WTC11 (cell line): ENCODE measurements at regions not wholly inside any gene's neighbourhood (a gene's known extent, or its start where the extent isn't known, plus 50 kb on each side); places are given as distances from the start of the nearest gene placed in this dataset.

Experiments
- TEAD4 ChIP-seq: sonication (generic); formaldehyde crosslinking; IDR thresholded peaks from 2 replicates; pipeline ENCODE4 v1.8.0; 2022; ENCODE audit warnings: mild to moderate bottlenecking, missing genetic modification reagents
- ZBTB21 ChIP-seq: sonication (generic); formaldehyde crosslinking; IDR thresholded peaks from 2 replicates; pipeline ENCODE4 v1.8.1; 2023; ENCODE audit warnings: mild to moderate bottlenecking, missing genetic modification reagents, borderline replicate concordance
- TF ChIP-seq, protein P1 (sequence below): fragments of 200-600 bp; IDR thresholded peaks from 2 replicates; pipeline ENCODE4 v1.8.0; 2022; ENCODE audit warnings: antibody characterized with exemption

DNA sequence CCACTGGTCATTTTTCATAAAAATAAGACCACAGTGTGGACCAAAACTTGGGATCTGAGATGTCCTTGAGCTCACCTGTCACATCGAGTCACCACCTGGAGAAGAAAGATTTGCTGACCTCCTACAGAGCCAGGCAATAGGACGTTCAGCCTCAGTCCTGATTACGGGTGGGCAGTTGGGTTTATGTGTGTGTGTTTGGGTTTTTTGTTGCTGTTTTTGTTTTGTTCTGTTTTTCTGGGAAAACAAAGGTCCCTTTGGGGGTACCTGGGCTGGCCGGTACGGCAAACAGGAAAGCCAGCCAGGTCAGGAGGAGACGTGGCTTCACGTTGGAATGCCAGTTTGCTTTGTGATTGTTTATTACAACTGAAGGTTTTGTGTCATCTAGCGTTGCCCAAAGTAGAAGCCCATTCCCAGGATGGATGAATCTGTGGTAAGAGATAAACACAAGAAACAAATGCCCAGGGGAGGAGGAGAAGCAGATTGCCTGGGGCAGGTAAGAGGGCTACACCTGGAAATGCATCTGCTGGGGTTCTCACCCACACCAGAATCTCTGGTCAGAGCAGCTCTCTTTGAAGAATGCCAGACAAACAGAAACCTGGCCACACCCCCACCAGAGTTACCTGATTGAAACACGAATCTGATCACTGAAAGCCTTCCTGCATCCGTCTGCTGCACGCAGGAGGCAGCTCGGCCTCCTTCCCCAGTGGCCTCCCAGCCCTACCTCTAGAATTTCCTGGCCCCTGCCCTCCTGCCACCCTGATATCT lies 100.1 kb upstream of the DIO3 start:
- TF ChIP-seq, protein P1, sequence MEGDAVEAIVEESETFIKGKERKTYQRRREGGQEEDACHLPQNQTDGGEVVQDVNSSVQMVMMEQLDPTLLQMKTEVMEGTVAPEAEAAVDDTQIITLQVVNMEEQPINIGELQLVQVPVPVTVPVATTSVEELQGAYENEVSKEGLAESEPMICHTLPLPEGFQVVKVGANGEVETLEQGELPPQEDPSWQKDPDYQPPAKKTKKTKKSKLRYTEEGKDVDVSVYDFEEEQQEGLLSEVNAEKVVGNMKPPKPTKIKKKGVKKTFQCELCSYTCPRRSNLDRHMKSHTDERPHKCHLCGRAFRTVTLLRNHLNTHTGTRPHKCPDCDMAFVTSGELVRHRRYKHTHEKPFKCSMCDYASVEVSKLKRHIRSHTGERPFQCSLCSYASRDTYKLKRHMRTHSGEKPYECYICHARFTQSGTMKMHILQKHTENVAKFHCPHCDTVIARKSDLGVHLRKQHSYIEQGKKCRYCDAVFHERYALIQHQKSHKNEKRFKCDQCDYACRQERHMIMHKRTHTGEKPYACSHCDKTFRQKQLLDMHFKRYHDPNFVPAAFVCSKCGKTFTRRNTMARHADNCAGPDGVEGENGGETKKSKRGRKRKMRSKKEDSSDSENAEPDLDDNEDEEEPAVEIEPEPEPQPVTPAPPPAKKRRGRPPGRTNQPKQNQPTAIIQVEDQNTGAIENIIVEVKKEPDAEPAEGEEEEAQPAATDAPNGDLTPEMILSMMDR, result no peak
- TF ChIP-seq TEAD4 (CRISPR knock-in tag) (no peak), ZBTB21 (no peak)
